ENCODE measurements at regions not wholly inside any gene's neighbourhood (a gene's known extent, or its start where the extent isn't known, plus 50 kb on each side); places are given as distances from the start of the nearest gene placed in this dataset.
"Not testable (repeated sequence)": the region's sequence is repeated elsewhere in the genome, so short reads cannot be mapped to it uniquely, and the experiment has no call there.

DNA sequence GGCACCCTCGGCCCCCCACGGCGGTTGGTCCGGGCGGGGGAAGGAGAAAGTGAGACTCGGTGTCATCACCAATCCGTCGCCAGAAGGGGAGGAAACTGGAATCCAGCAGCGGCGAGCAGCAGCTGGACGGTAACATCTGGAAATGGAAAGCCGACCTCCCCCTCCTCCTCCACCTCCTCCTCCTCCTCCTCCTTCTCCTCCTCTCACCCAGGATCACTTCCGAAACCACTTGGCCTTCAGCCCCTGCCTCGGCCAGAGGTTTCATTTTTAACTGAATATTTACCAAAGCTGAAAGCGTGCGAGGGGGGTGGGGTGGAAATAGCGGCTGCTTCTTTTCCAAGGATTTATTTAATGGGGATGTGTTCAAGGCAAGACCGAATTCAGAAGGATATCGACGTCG, 72.5 kb upstream of the NBPF9 start:
- H3K14ac ChIP-seq (ENCODE audit: insufficient read length); H4K91ac ChIP-seq (replicated peaks; ENCODE audit: insufficient read length, low read length); H3K79me2 ChIP-seq (ENCODE audit: control insufficient read depth in 1 of 2, insufficient read depth in 2 of 2, low read length in 2 of 2); H3K79me1 ChIP-seq (ENCODE audit: low read depth, low read length); H2AFZ ChIP-seq (ENCODE audit: low read length); FAIRE-seq; H2BK120ac ChIP-seq (replicated peaks; ENCODE audit: low read depth, low read length); H3K9me3 ChIP-seq (ENCODE audit: insufficient read depth in 2 of 2, low read depth in 1 of 2, low read length in 1 of 2); H3K4ac ChIP-seq (replicated peaks; ENCODE audit: insufficient read length, low read depth, low read length); H3K9ac ChIP-seq (replicated peaks in 1 of 4; ENCODE audit: extremely low read depth in 1 of 4, low read depth in 3 of 4, low read length in 3 of 4); H3K56ac ChIP-seq (replicated peaks; ENCODE audit: insufficient read length, low read depth, low read length); DNase-seq (ENCODE audit: low read depth in 1 of 2, low spot score in 2 of 2); H3K4me1 ChIP-seq (replicated peaks in 1 of 4; ENCODE audit: control insufficient read depth in 3 of 4, insufficient read depth in 4 of 4, low read length in 3 of 4); H3K23me2 ChIP-seq (ENCODE audit: low read depth, low read length); H3K18ac ChIP-seq (ENCODE audit: extremely low read depth, low read length); H2BK5ac ChIP-seq (ENCODE audit: low read depth, low read length); H2BK15ac ChIP-seq (ENCODE audit: low read length); H4K5ac ChIP-seq (ENCODE audit: insufficient read length, low read depth, low read length); CTCF ChIA-PET (ENCODE audit: partially characterized antibody); H4K8ac ChIP-seq (ENCODE audit: extremely low read depth, insufficient read depth, low read length); H3K36me3 ChIP-seq (ENCODE audit: control insufficient read depth in 2 of 4, insufficient read depth in 4 of 4, low read length in 3 of 4); H4K20me1 ChIP-seq (replicated peaks in 1 of 2; ENCODE audit: control insufficient read depth in 1 of 2, insufficient read depth in 2 of 2, low read length in 2 of 2); H2BK12ac ChIP-seq (ENCODE audit: low read depth, low read length); H2BK20ac ChIP-seq (ENCODE audit: low read length); H3K27ac ChIP-seq (ENCODE audit: low read depth, low read length); H3K27me3 ChIP-seq (replicated peaks in 1 of 4; ENCODE audit: control insufficient read depth in 3 of 4, extremely low read depth in 1 of 4, insufficient read depth in 3 of 4, low read length in 3 of 4); H3K4me2 ChIP-seq (ENCODE audit: insufficient read depth in 1 of 2, low read depth in 2 of 2, low read length in 2 of 2); H2AK5ac ChIP-seq (ENCODE audit: low read depth, low read length); POLR2A ChIA-PET (ENCODE audit: partially characterized antibody); H3K23ac ChIP-seq (ENCODE audit: insufficient read length): not testable (repeated sequence)
- WGBS, 2 experiments (ENCODE audit: extremely low coverage in 1 of 2, insufficient coverage in 1 of 2, insufficient read length in 1 of 2, insufficient replicate concordance in 2 of 2, low coverage in 1 of 2, low lambda C conversion rate in 2 of 2, missing lambda C conversion rate in 1 of 2): no CpG with 5 or more reads among the region's 21 CpGs
- H3K4me3 ChIP-seq (ENCODE audit: extremely low read depth in 1 of 4, insufficient read depth in 2 of 4, low read depth in 3 of 4, low read length in 4 of 4): peak overlapping the region in 1 of 4 experiments; percentile 25; a peak in 1 of 8 replicates
